ENCODE measurements at regions not wholly inside any gene's neighbourhood (a gene's known extent, or its start where the extent isn't known, plus 50 kb on each side); places are given as distances from the start of the nearest gene placed in this dataset.
"Not testable (repeated sequence)": the region's sequence is repeated elsewhere in the genome, so short reads cannot be mapped to it uniquely, and the experiment has no call there.

DNA sequence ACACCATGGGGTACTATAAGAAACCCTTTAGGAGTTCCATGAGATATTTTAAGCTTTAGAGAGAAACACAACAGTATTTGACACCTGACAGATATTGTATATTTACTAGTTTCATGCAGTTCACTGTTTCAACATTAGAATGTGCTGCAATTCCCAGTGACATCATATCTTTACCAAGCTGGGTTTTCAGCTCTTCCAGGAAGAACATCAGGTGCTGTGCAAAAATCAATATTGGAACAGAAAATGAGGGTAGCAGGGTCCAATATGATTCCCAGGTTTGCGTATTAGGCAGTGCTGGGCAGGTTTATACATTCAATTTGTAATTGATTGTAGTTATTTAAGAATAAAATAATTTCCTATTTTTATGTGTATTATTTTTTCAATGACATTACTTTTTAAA, 500.0 kb upstream of the EPHA7 start:
- no peak for DNase-seq (ENCODE audit: low read depth, low spot score)

DNA sequence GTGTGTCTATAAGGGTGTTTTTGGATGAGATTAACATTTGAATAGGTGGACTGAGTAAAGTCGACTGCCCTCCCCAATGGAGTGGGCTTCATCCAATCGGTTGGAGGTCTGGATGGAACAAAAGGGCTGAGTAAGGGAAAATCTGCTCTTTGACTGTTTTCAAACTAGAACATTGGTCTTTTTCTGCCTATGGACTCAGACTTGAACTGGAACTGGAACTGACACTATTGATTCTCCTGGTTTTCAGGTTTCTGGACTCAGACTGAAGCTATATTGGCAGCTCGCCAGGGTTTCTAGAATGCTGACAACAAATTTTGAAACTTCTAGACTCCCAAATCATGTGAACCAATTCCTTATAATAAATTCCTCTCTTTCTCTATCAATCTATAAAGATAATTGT, 498.9 kb upstream of the EPHA7 start:
- H3K4me3 ChIP-seq (ENCODE audit: low read length), result no peak overlapping the region
- DNase-seq (ENCODE audit: low read depth, low spot score), result no peak

More for the DNA sequence above, 500.0 kb upstream of the EPHA7 start:
- H3K4me3 ChIP-seq (ENCODE audit: low read length), result no peak overlapping the region

DNA sequence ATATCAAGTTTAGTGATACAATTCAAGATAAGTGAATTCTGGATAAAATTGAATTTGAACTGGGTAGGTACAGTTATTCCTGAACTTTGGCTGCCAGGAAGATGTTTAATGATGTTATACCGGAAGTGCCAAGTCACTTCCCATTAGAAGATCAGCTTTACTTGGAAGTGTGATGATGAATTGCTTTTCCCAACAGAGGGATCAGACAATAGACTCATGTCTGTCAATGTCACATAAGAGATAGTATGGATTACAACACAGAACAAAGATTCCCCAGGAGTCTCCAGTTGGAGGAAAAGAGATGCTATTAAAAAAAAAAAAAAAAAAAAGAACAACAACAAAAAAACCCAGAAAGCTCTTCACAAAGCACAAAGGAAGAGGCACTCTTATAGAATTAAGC, 497.9 kb upstream of the EPHA7 start:
- no peak for DNase-seq (ENCODE audit: low read depth, low spot score)
- no peak overlapping the region for H3K4me3 ChIP-seq (ENCODE audit: low read length)

DNA sequence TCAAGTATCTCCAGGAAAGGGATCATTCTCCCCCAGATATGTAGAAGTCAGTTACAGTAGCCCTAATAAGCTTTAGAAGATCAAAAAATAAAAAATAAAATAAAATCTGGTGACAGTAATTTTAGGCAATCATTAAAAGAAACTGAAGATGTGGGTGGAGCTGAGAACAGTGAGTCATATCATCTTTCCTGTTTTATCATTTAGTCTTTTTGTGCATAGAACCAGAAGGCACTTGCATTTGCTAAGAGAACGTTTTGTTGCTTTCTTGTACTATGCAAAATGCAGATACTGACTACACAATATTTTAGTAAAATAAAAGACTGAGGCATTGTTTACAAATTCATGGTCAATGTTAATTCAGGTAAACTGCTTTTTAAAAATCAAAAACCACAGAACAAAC, 497.4 kb upstream of the EPHA7 start:
- no peak for DNase-seq (ENCODE audit: low read depth, low spot score)
- no peak overlapping the region for H3K4me3 ChIP-seq (ENCODE audit: low read length)

DNA sequence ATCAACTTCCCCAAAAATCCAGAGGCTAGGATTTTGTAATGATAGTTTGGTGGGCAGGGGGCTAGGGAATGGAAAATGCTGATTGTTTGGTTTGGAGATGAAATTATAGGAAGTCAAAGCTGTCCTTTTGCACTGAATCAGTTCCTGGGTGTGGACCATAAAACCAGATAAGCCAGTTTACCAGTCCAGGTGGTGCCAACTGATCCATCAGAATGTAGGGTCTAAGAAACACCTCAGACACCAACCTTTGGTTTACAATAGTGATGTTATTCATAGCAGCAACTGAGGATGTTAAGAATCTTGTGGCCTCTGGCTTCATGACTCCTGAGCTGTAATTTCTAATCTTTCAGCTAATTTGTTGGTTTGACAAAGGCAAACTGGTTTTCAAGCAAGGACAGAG, 496.6 kb upstream of the EPHA7 start:
- no peak for DNase-seq (ENCODE audit: low read depth, low spot score)

DNA sequence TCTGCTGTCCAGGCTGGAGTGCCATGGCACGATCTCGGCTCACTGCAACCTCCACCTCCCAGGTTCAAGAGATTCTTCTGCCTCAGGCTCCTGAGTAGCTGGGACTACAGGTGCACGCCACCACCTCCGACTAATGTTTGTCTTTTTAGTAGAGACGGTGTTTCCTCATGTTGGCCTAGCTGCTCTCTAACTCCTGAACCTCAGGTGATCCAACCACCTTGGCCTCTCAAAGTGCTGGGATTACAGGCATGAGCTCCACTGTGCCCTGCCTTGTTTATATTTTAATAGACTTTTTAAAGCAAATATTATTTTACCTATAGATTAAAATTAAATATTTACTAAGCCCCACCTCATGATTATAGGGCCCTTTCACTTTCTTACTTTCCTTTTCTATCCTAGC, 483.2 kb upstream of the EPHA7 start:
- no peak overlapping the region for H3K4me3 ChIP-seq (ENCODE audit: low read length)
- no peak for DNase-seq (ENCODE audit: low read depth, low spot score)

More for the DNA sequence above, 496.6 kb upstream of the EPHA7 start:
- H3K4me3 ChIP-seq (ENCODE audit: low read length), result no peak overlapping the region

DNA sequence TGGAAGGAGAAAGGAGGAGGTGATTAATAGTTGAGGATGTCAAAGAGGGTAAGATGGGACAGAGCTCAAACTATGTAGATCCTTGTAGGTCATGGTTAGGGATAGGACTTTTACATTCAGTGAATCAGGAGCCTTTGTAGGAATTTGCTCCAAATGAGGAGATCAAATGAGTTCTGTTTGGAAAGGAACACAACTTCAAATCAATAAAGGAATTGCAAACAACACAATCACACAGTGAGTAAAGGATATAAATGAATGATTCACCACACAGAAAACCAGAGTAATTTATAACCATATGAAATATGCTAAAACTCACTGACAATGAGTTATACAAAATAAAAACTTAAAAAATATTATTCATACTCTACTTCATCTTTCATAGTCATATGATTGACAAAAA, 480.8 kb upstream of the EPHA7 start:
- no peak overlapping the region for H3K4me3 ChIP-seq (ENCODE audit: low read length)
- DNase-seq (ENCODE audit: low read depth, low spot score), result no peak

DNA sequence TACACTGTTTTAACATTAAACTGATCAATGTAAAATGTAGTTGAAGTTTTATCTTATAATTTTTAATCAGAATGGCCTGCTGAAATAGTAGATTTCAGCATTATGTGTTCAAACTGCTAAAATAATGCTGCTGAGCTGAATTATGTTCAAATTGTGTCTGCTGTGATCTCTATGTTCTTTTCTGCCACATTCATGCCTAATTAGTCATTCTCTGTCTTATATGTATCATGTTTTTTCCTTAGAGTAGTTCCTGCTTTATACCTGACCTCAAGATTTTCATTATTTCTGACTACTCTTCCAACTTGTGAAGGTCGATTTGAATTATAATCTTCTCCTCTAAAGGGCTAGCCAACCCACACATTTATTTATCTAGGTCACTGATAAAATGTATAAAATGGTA, 476.7 kb upstream of the EPHA7 start:
- no peak overlapping the region for H3K4me3 ChIP-seq (ENCODE audit: low read length)
- DNase-seq (ENCODE audit: low read depth, low spot score), result no peak

DNA sequence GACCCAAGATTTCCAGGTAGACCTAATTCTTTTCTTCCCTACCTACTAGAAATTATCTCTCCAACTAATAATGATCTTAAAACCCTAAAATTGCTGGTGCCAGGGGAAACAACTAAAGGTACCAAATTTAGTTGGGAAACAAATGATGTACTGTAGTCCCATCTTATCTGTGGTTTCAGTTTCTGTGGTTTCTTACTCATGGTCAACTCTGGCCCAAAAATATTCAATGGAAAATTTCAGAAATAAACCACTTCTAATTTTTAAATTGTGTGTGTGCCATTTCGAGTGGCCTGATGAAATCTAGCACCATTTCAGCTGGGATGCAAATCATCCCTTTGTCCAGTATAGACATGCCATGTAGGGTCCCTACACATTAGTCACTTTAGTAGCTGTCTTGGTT, 475.2 kb upstream of the EPHA7 start:
- no peak for DNase-seq (ENCODE audit: low read depth, low spot score)
- no peak overlapping the region for H3K4me3 ChIP-seq (ENCODE audit: low read length)

DNA sequence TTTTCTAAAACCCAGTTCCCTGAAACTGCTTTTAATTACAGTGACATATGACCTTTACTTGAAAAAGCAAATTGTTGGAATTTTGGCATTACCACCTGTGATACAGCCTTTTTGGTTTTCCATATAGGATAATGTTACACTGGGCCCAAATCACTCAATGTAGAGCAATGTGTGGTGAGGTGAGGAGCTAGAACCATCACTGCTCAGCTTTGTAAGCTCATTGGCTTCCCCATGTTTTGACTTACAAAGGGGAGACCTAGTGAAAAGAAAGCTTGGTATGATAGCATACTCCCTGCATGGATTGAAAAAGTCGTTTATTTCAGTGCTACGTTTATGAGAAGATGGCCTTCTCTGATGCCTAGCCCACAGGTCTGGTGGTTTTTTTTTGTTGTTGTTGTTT, 470.4 kb upstream of the EPHA7 start:
- DNase-seq (ENCODE audit: low read depth, low spot score), result no peak
- no peak overlapping the region for H3K4me3 ChIP-seq (ENCODE audit: low read length)

DNA sequence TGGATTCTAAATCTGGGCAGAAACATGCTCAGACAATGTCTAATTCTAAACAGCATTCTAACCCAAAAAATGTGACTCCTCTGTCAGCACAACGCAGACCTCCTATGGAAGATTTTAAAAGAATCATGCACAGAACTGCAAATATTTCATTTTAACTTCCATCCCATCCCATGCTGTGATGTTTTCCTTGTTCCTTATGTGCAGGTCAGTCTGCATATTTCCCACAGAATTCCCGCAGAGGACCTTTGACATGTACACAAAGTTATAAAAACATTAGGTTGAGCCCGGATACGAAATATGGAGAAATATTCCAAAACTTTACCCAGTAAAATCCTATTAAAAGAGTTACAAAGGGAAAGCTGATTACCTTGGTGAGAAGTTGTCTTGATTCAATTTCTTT, 467.1 kb upstream of the EPHA7 start:
- no peak overlapping the region for H3K4me3 ChIP-seq (ENCODE audit: low read length)
- DNase-seq (ENCODE audit: low read depth, low spot score), result no peak

DNA sequence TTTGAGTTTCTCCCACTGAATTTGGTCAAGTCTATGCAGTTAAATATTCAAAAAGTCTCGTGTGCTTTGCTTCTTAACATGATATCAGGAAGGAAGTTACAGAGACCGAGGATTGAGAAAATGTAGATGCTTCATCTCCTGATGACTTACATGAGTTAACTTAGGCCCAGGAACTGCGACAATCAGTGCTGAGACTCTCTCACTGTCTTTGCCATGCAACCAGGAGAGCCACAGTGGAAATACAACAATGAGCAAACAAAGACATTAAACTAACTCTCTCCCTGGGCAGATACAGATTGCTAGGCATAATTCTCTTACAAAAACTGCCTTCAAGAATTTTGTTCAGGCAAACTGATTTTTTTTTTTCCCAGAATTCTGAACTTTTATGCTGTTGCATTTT, 440.6 kb upstream of the EPHA7 start:
- no peak for DNase-seq (ENCODE audit: low read depth, low spot score)
- H3K4me3 ChIP-seq (ENCODE audit: low read length), result no peak overlapping the region

DNA sequence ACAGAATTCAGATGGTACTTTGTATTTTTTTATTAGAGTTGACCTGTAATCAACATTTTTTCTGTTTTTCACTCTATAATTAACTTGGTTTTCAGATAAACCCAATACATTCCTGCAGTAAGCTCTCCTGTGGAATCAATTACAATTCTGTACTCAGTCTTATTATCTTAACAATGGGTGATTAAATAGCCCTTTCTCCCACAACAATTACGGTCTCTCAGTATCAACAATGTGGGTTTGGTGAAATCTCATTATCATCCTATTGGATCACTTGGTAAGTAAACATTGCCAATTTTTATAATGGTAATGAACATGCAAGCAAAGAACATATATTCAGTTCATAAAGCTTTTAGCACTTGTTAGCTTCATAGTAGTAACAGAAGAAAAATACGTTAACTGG, 438.9 kb upstream of the EPHA7 start:
- no peak for DNase-seq (ENCODE audit: low read depth, low spot score)
- no peak overlapping the region for H3K4me3 ChIP-seq (ENCODE audit: low read length)

DNA sequence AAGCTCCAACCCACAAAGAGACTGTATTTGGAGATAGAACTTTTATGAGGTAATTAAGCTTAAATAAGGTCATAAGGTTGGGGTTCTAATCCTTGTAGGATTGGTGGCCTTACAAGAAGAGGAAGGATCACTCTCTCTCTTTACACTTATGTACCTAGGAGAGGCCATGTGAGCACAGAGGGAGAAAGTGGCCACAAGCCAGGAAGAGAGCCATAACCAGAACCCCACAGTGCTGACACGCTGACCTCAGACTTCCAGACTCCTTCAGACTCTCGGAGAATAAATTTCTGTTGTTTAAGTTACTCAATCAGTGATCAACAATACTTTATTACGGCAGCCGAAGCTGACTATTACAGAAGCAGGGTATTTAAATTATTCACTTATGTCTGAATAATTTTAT, 430.5 kb upstream of the EPHA7 start:
- DNase-seq (ENCODE audit: low read depth, low spot score), result no peak
- H3K4me3 ChIP-seq (ENCODE audit: low read length), result no peak overlapping the region

DNA sequence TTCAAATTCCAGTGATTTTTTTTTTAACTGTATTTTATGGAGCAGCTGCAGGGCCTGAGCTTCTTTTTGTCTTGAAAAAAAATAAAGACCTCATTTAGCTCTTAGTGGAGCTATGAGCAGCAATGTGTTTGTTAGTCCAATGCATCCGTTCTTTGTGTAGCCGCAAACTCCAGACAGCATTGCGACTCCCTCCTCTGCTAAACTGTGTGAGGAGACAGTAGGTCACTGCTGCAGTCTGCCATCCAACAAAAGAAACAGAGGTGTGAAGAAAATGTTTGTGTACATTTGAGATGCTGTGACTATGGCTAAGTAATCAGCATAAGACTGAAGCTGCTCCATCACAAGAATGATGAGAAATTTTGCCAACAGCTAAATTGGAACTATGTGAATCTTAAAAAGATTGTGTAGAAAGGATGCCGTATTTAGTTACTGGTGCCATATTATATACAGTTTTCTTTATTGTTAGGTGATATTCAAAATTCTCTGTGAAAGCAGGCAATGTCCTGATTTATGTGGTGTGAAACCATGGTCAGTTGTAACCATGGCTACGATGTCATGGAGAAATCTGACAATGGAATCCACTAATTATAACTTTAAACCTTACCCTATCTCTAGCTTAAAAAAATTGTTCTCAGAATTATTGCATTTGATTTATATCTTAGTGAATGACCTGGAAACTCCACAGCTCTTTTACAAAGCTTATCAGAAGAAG, 428.8 kb upstream of the EPHA7 start:
- no peak overlapping the region for H3K4me3 ChIP-seq (ENCODE audit: low read length)
- DNase-seq (ENCODE audit: low read depth, low spot score), result no peak

DNA sequence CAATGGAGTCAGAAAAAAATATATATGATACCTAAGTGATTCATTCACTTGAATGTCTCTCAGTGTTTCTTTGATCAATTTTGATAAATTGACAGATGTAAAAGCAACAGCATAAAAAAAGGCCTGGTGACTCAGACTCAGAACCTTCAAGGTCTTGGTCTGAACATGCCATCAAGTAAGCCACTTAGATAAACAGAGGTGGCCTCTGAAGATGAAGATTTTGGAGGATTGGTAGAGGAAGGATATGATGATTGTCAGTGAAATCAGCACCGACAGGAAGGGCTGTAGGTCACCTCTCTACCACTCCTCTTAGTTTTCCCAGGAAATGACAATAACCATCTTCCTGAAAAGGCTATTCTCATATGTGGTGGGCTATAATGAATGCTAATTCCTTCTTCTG, 422.8 kb upstream of the EPHA7 start:
- H3K4me3 ChIP-seq (ENCODE audit: low read length), result no peak overlapping the region
- no peak for DNase-seq (ENCODE audit: low read depth, low spot score)

DNA sequence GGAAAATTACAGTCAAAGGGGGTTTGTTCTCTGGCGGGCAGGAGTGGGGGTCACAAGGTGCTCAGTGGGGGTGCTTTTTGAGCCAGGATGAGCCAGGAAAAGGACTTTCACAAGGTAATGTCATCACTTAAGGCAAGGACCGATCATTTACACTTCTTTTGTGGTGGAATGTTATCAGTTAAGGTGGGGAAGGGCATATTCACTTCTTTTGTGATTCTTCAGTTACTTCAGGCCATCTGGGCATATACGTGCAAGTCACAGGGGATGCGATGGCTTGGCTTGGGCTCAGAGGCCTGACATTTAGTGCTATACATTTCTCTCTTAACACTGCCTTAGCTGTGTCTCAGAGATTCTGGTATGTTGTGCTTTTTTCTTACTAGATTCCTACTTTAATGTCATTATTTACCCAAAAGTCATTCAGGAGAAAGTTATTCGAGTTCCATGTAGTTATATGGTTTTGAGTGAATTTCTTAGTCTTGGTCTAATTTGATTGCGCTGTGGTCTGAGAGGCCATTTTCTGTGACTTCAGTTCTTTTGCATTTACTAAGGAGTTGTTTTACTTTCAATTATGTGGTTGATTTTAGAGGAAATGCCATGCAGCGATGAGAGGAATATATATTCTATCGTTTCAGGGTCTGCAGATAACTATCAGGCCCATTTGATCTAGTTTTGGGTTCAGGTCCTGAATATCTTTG, 416.2 kb upstream of the EPHA7 start:
- H3K4me3 ChIP-seq (ENCODE audit: low read length); DNase-seq (ENCODE audit: low read depth, low spot score): not testable (repeated sequence)

DNA sequence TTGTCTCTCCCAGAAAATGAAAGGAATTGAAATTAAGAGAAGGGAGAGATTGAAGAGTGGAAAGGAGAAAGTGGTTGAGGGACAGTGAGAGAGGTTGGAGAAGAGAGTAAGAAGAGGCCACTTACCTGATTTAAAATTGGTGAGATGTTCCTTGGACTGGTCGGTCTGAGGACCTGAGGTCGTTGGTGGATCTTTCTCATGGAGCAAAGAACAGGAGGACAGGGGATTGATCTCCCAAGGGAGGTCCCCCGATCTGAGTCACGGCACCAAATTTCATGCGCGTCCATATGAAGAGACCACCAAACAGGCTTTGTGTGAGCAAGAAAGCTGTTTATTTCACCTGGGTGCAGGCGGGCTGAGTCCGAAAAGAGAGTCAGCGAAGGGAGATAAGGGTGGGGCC, 415.7 kb upstream of the EPHA7 start:
- not testable (repeated sequence) for H3K4me3 ChIP-seq (ENCODE audit: low read length)

DNA sequence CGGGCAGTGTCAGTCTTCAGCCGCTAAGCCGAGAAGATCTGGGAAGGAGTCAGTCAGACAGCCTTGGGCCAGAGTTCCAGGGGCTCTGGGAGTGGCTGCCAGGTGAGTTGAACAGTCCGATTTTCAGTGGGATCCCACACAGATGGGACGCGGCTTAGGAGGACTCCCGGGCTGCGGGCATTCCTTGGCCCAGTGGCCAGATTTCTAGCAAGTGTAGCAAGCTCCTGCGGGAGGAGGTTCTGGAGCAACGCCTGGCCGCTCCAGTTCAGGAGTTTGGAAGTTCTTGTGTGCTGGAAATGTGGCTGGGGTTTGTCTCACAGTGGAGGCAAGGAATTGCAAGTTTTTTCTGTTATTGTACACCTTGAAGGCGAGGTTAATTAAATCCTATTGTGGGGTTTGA, 414.0 kb upstream of the EPHA7 start:
- not testable (repeated sequence) for H3K4me3 ChIP-seq (ENCODE audit: low read length); DNase-seq (ENCODE audit: low read depth, low spot score)

More for the DNA sequence above, 415.7 kb upstream of the EPHA7 start:
- not testable (repeated sequence) for DNase-seq (ENCODE audit: low read depth, low spot score)

DNA sequence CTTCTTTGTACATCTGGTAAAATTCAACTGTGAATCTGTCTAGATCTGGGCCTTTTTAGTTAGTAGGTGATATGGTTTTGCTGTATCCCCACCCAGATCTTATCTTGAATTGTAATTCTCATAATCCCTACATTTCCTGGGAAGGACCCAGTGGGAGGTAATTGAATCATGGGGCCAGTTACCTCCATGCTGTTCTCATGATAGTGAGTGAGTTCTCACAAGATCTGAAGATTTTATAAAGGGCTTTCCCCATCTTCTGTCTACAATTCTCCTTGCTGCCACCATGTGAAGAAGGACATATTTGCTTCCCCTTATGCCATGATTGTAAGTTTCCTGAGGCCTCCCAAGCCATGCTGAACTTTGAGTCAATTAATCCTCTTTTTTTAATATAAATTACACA, 410.4 kb upstream of the EPHA7 start:
- DNase-seq (ENCODE audit: low read depth, low spot score); H3K4me3 ChIP-seq (ENCODE audit: low read length): not testable (repeated sequence)

DNA sequence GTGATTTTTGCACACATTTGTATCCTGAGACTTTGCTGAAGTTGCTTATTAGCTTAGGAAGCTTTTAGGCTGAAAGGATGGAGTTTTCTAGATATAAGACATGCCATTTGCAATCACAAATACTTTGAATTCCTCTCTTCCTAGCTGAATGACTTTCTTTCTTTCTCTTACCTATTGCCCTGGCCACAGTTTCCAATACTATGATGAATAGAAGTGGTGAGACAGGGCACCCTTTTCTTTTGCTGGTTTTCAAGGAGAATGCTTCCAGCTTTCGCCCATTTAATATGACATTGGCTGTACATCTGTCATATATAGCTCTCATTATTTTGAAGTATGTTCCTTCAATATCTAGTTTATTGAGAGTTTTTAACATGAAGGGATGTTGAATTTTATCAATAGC, 409.6 kb upstream of the EPHA7 start:
- DNase-seq (ENCODE audit: low read depth, low spot score), result no peak
- H3K4me3 ChIP-seq (ENCODE audit: low read length), result no peak overlapping the region
